GM21737 (cell line): ENCODE measurements at regions not wholly inside any gene's neighbourhood (a gene's known extent, or its start where the extent isn't known, plus 50 kb on each side); places are given as distances from the start of the nearest gene placed in this dataset.

Source experiments
- ATAC-seq: cut with Tn5 transposase; IDR thresholded peaks from one replicate; pipeline ENCODE4 v1.9.1; 2021; ENCODE audit warnings: mild to moderate bottlenecking, moderate library complexity; ENCODE audit not compliant: unreplicated experiment

DNA sequence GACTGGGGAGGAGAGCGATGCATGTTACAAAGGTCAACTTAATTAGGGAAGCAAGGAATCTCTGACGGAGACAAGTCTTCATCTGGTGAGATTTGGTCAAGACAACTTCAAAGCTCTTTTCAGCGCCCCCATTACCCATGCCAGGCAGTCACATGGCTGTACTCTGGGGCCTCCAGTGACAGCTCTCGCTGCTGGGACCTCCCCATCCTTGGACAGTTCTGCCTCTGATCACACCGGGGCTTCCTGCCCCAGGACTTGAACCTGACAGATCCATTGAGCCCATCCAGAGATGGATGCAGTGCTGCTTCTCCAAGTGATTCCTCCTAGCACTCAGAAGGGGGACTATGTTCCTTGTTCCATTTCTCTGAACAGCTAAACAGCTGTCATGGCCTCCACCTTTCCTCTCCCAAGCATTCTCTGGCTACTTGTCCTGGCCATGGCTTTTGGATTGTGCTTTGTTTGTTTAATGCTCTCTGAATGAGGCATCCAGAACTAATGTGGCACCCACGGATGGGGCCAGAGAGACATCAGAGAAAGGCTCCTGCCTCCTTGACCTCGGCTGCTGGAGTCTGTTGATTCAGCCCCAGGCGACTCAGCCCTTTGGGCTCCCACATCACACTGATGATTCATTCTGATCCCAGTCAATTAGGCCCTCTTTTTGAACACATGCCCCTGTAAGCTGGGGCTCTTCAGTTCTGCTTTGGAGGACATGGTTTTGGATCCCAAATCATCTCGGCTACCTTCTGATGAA is 122.1 kb upstream of the ADAMTS16 start:
- no peak for ATAC-seq

- ATAC-seq = no peak
Measured at GRCh38 chr5:5018578-5018970, 121.6 kb upstream of the ADAMTS16 start.

DNA sequence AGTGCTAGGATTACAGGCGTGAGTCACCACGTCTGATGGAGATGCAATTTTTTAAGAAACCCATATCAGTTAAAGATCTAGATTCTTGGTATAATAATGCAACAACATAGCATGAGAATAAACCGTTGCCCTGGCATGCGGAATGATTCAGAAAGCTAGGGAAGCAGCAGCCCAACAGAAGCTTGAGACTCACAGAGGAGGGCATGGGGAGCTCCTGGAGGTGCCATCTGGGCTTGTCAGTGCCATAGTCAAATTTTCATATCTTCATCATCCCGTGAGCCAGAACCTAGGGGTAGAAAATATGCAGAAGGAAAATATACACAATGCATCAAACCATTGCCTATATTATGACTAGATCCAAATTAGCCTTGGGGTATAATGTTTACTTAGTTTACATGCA is 118.7 kb upstream of the ADAMTS16 start:
- ATAC-seq = no peak

DNA sequence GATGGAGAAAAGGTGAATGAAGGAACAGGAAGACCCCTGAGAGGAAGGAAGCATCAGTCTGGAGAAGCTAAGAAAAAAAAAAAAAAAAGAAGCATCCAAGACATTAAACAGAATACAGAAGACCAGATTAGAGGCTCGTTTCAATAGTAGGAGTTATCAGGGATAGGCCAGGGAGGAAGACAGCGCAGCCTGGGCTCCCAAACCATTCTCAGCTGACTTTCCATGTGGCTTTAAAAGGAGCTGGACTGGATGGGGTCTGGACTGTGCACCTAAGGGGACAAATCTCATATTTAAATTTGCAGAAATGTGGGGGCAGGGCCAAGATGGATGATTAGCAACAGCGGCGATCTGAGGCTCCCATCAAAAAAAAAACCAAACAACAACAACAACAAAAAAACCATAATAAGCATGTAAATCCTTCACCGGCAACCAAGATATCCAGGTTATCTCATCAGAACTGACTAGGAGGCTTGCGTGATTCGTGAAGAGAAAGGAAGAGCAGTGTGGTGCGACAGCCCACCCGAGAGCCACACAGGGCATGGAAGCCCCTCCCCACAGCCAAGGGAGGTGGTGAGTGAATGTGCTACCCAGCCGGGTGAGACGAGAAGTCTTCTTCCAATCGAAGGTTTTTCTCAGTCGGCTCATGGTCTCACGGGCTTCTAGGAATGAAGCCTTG is 114.9 kb upstream of the ADAMTS16 start:
- no peak for ATAC-seq

DNA sequence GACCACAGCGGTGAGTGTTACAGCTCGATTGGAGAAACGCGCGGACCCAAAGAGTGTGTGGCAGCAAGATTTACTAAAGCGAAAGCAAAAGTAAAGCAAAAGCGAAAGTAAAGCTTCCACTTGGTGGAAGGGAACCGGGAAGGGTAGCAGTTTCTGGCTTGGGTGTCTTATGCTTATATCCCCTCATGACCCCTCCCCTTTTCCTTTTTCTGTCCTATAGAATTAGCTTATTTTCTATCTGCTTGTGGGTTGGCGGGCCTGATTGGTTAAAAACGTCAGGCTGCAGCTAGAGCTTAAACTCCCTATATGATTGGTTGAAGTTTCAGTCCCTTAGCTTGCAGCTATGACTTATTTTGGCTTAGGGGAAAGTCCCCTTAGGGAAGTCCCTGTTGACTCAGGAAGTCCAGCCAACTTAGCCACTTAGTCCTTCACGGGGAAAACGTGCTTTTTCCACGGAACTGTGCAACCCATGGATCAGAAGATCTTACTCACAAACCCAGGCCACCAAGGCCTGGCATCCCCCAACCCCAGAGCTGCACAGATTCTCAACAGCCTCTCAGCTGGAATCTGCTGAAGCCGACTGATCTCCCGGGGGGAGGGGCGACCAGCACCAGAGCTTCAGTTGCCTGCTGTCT is 114.2 kb upstream of the ADAMTS16 start:
- ATAC-seq = no peak

GRCh38 chr5:5026409-5026785 is 113.7 kb upstream of the ADAMTS16 start:
- no peak for ATAC-seq

DNA sequence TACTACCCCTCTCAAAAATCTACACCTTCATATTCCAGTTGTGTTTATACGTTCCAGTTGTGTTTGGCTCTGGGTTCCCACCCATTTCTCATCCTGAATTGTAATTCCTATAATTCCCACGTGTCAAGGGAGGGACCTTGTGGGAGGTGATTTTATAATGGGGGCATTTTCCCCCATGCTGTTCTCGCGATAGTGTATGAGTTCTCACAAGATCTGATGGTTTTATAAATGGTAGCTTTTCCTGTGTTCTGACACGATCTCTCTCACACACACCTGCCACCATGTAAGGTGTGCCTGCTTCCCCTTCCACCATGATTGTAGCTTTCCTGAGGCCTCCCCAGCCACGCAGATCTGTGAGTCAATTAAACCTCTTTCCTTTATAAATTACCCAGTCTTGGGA is 108.5 kb upstream of the ADAMTS16 start:
- ATAC-seq = no peak

GRCh38 chr5:5037674-5038073 is 102.5 kb upstream of the ADAMTS16 start:
- no peak for ATAC-seq

DNA sequence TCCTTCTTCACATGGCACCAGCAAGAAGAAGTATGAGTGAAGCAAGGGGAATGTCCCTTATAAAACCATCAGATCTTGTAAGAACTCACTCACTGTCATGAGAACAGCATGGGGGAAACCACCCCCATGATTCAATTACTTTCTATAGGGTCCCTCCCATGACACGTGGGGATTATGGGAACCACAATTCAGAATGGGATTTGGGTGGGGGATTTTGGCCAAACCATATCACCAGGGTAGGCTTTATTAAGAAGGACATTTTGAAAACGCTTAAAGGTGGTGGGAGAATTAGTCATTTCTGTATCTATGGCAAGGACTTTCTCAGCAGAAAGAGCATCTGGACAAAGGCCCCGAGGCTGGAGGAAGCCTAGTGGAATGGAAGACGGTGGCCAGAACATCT is 100.2 kb upstream of the ADAMTS16 start:
- no peak for ATAC-seq

DNA sequence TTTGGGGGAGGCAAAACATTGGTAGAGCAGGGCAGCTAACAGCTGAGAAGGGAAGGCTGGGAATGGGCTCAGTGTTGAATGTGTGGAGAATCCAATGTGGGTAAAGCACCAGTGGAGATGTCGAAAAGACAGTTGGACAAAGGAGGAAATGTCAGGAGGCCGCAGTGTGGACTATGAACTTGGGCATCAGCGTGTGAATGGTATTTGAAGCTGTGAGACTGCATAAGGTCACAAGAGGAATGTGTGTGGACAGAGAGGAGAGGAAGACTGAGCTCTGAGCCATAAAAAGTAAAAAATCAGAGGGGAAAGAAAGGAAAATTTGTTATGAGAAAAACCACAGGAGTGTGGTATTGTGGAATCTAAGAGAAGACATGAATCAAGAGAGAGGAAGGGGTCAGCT is 99.4 kb upstream of the ADAMTS16 start:
- ATAC-seq = no peak

- ATAC-seq = no peak
Measured at GRCh38 chr5:5042806-5043205, 97.3 kb upstream of the ADAMTS16 start.

- ATAC-seq = no peak
Measured at GRCh38 chr5:5043346-5043745, 96.8 kb upstream of the ADAMTS16 start.

DNA sequence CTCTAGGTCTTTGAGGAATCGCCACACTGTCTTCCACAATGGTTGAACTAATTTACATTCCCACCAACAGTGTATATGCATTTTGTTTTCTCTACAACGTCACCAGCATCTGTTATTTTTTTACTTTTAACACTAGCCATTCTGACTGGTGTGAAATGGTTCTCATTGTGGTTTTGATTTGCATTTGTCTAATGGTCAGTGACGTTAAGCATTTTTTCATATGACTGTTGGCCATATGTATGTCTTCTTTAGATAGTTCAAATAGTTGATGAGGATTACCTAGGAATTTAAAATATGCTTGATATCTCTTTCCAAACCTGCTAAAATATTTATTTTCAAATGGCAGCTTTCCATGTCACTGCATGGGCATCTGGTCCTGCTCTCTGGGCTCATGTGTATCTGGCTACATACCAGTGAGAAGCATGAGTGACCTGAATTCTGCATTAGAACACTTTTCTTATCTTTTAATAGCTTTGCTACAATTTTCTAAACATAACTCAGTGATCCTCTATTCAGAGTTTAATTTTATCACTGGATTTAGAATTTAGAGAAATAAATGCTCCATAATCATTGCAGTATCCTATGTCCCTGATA is 95.8 kb upstream of the ADAMTS16 start:
- ATAC-seq = no peak

DNA sequence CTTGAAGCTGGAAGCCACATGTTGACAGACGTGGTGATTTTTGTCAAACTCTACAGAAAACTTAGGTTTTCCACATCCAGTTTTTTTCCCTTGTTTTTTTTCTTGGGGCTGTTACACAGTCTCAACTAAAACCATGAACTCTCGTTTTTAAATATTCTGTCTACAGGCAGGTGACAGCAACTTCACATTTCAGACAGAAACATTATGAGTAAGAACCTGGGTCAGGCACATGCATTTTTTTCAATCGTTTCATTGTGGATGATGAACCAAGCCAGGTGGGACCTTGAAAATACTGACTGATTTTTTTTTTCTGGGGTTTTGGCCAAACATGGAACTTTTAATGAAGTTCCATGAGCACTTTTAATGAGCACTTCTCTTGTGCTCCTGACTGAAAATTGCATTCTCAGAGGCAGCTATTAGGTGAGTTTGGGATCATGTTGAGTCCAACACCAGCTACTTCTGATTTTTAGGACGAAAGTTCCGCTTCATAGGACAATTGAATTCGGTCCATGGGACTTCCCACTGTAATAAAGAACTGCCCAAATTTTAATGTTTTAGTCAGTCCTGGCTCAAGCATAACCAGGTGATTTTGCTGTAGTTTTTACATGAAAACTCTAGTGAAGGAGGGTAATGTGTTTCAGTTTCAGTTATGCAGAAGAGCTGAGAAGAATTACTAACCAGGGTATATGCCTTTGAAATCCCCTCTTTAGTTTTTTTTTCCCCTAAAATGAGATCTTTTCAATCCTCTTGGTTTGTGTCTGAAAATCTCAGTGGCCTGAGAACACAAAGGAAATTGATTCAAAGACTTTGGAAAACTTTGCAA is 93.2 kb upstream of the ADAMTS16 start:
- peak; percentile 64 for ATAC-seq

GRCh38 chr5:5050801-5051200 is 89.3 kb upstream of the ADAMTS16 start:
- no peak for ATAC-seq

DNA sequence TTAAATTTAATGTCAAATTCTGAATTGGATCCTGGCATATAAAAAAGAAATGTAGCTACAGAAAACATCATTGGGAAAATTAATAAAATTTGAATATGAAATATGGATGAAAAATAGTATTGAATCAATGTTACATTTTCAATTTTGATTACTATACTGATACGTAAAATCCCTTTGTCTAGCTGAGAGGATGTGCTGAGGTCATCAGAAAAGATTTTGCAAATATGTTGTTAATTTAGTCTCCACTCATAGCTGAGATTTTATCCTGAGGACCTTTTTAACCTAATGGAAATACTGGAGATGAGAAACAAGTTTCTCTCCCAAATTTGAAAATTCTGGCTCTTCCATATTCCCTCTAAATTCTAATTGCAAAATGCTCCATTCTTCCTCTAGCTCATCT is 84.4 kb upstream of the ADAMTS16 start:
- ATAC-seq = no peak

GRCh38 chr5:5061836-5062235 is 78.3 kb upstream of the ADAMTS16 start:
- no peak for ATAC-seq

- no peak for ATAC-seq
Measured at GRCh38 chr5:5062525-5063302, 77.4 kb upstream of the ADAMTS16 start.

GRCh38 chr5:5063533-5063953 is 76.6 kb upstream of the ADAMTS16 start:
- no peak for ATAC-seq

- no peak for ATAC-seq
Measured at GRCh38 chr5:5065472-5065871, 74.7 kb upstream of the ADAMTS16 start.
